B cell (primary cell): ENCODE measurements at regions not wholly inside any gene's neighbourhood (a gene's known extent, or its start where the extent isn't known, plus 50 kb on each side); places are given as distances from the start of the nearest gene placed in this dataset.

Experiments used
- ATAC-seq: fragments of 200-7000 bp; cut with Tn5 transposase; one replicate; pipeline ENCODE4 v1.10.0; 2021; ENCODE audit warnings: low read depth, mild to moderate bottlenecking, moderate number of reproducible peaks, moderate library complexity
- CTCF ChIA-PET: fragments of 350-600 bp; sonication (Branson Sonifier 250); formaldehyde crosslinking; loops from one replicate; lab custom pipeline; 2021; ENCODE audit warnings: antibody characterized with exemption, inconsistent platforms; lab: Charles Lee
- POLR2A ChIA-PET: fragments of 350-600 bp; sonication (Branson Sonifier 250); formaldehyde crosslinking; loops from one replicate; lab custom pipeline; 2021; ENCODE audit warnings: antibody characterized with exemption; lab: Charles Lee
- DNase-seq: peaks from one replicate; pipeline ENCODE4 v3.0.0; 2013
- H2AFZ ChIP-seq: 2 replicates; pipeline ENCODE4 v1.6.1; 2012; ENCODE audit warnings: mild to moderate bottlenecking, low read depth, low read length; ENCODE audit not compliant: insufficient read depth, poor library complexity, severe bottlenecking
- H3K27ac ChIP-seq, 2 donors: 1 replicate in 1 of 2; 2 replicates in 1 of 2; pipeline ENCODE4 v1.5.1; 2012 to 2013; ENCODE audit warnings: low read length in 2 of 2, mild to moderate bottlenecking in 2 of 2, moderate library complexity in 1 of 2
- H3K27me3 ChIP-seq, 4 experiments: fragments of 200-600 bp in 1 of 4; sonication (generic) in 1 of 4; replicated peaks in 1 of 4; 1 replicate in 2 of 4; 2 replicates in 2 of 4; pipeline versions ENCODE4 v1.6.1 to v1.7.0; 2013 to 2016; ENCODE audit warnings: low read length in 3 of 4, mild to moderate bottlenecking in 2 of 4, mixed read lengths in 1 of 4, moderate library complexity in 1 of 4; ENCODE audit not compliant: insufficient read depth in 4 of 4, control insufficient read depth in 3 of 4; ENCODE audit errors: control extremely low read depth in 1 of 4
- H3K36me3 ChIP-seq, 2 experiments: replicated peaks in 1 of 2; 1 replicate in 1 of 2; 2 replicates in 1 of 2; pipeline versions ENCODE4 v1.6.1 to v1.7.1; 2013; ENCODE audit warnings: low read length in 1 of 2; ENCODE audit not compliant: insufficient read depth in 2 of 2, control insufficient read depth in 1 of 2; ENCODE audit errors: control extremely low read depth in 1 of 2, extremely low read depth in 1 of 2
- H3K4me1 ChIP-seq, 2 donors: fragments of 200-600 bp in 1 of 2; sonication (generic) in 1 of 2; 1 replicate in 1 of 2; 2 replicates in 1 of 2; pipeline versions ENCODE4 v1.5.1 to v1.6.1; 2013 to 2017; ENCODE audit warnings: low read length in 2 of 2; ENCODE audit not compliant: control insufficient read depth in 2 of 2, insufficient read depth in 2 of 2
- H3K4me2 ChIP-seq: replicated peaks from 2 replicates; pipeline ENCODE3; 2012; ENCODE audit warnings: mild to moderate bottlenecking, low read depth, low read length; ENCODE audit not compliant: poor library complexity, severe bottlenecking
- H3K4me3 ChIP-seq, 5 experiments: fragments of 200-600 bp in 1 of 5; sonication (generic) in 1 of 5; 1 replicate in 3 of 5; 2 replicates in 2 of 5; pipeline versions ENCODE4 v1.5.1 to v1.7.0; 2011 to 2016; ENCODE audit warnings: low read length in 4 of 5, mild to moderate bottlenecking in 4 of 5, low read depth in 2 of 5, control low read depth in 1 of 5, moderate library complexity in 1 of 5; ENCODE audit not compliant: insufficient read depth in 1 of 5; ENCODE audit errors: control extremely low read depth in 1 of 5, extremely low read depth in 1 of 5
- H3K79me2 ChIP-seq: fragments of 200-600 bp; sonication (generic); one replicate; pipeline ENCODE4 v1.6.0; 2016; ENCODE audit warnings: low read length; ENCODE audit not compliant: control insufficient read depth, insufficient read depth
- H3K9ac ChIP-seq: fragments of 200-600 bp; sonication (generic); 2 replicates; pipeline ENCODE4 v1.6.1; 2017; ENCODE audit warnings: mild to moderate bottlenecking, low read length, moderate library complexity
- H3K9me3 ChIP-seq, 3 donors: one replicate each; pipeline versions ENCODE4 v1.6.1 to v1.7.1; 2013; ENCODE audit warnings: low read length in 2 of 3; ENCODE audit not compliant: control insufficient read depth in 2 of 3, insufficient read depth in 1 of 3; ENCODE audit errors: control extremely low read depth in 1 of 3
- H4K20me1 ChIP-seq: 2 replicates; pipeline ENCODE4 v1.6.0; 2012; ENCODE audit warnings: mild to moderate bottlenecking, low read length; ENCODE audit not compliant: insufficient read depth, control insufficient read depth, poor library complexity, severe bottlenecking
- H3K27ac Mint-ChIP-seq: one replicate; pipeline ENCODE4 v1.8.0; 2021; ENCODE audit warnings: mixed read lengths
- H3K27me3 Mint-ChIP-seq: one replicate; pipeline ENCODE4 v1.8.0; 2021; ENCODE audit warnings: mixed read lengths
- H3K4me1 Mint-ChIP-seq: one replicate; pipeline ENCODE4 v1.8.0; 2021; ENCODE audit warnings: mixed read lengths
- H3K4me3 Mint-ChIP-seq: one replicate; pipeline ENCODE4 v1.8.0; 2021; ENCODE audit warnings: mixed read lengths
- H3K9me3 Mint-ChIP-seq: one replicate; pipeline ENCODE4 v1.8.0; 2022; ENCODE audit warnings: mixed read lengths; ENCODE audit not compliant: insufficient read depth
- EZH2 ChIP-seq: IDR thresholded peaks from 2 replicates; pipeline ENCODE4 v1.6.1; 2012; ENCODE audit warnings: borderline replicate concordance, low read depth, mild to moderate bottlenecking, moderate library complexity, low read length; ENCODE audit not compliant: insufficient read depth, poor library complexity, severe bottlenecking
- WGBS: methylation state at CpG from one replicate; pipeline ENCODE4 v1.1.5; 2013; ENCODE audit warnings: missing lambda C conversion rate; ENCODE audit not compliant: insufficient coverage; 5-methylcytosine and 5-hydroxymethylcytosine counted together
- intact Hi-C: fragments of 100-400 bp; cut with micrococcal nuclease; formaldehyde crosslinking; loops from one replicate; pipeline ENCODE4 v1.10.0; 2022
- TF ChIP-seq, protein P1 (sequence below): fragments of 200-600 bp; IDR thresholded peaks from one replicate; pipeline ENCODE4 v1.8.0; 2022; ENCODE audit warnings: antibody characterized with exemption, mild to moderate bottlenecking

DNA sequence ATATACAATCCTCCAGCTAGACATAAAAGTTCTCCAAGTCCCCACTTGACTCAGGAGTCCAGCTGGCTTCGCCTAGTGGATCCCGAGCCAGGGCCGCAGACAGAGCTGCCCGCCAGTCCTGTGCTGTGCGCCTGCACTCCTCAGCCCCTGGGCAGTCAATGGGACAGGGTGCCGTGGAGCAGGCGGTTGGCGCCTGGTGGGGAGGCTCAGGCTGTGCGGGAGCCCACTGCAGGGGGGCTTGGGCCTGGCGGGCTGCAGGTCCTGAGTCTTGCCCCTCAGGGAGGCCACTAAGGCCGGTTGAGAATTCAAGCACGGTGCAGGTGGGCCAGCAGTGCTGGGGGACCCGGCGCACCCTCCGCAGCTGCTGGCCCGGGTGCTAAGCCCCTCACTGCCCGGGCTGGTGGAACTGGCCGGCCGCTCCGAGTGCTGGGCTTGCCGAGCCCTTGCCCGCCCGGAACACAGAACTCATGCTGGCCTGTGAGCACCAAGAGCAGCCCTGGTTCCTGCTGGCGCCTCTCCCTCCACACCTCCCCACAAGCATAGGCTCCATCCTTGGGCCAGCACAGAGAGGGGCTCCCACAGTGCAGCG, 884.8 kb upstream of the LRRC4C start:
- DNase-seq = no peak
- Histone ChIP-seq H3K4me1 (no peaks in the 10 kb centered on the region), H4K20me1 (no peaks in the 10 kb centered on the region), H3K9me3 (peaks cover 0 to 8% (median 0%) of the 10 kb centered on the region in 3 donors), H2AFZ (no peak overlapping the region), H3K79me2 (no peaks in the 10 kb centered on the region), H3K4me2 (no peak overlapping the region), H3K36me3 (no peaks in the 10 kb centered on the region), H3K27me3 (no peaks in the 10 kb centered on the region), H3K4me3 (no peak overlapping the region), H3K27ac (no peak overlapping the region), H3K9ac (no peak overlapping the region)
- TF ChIP-seq EZH2 = no peak
- TF ChIP-seq, protein P1, sequence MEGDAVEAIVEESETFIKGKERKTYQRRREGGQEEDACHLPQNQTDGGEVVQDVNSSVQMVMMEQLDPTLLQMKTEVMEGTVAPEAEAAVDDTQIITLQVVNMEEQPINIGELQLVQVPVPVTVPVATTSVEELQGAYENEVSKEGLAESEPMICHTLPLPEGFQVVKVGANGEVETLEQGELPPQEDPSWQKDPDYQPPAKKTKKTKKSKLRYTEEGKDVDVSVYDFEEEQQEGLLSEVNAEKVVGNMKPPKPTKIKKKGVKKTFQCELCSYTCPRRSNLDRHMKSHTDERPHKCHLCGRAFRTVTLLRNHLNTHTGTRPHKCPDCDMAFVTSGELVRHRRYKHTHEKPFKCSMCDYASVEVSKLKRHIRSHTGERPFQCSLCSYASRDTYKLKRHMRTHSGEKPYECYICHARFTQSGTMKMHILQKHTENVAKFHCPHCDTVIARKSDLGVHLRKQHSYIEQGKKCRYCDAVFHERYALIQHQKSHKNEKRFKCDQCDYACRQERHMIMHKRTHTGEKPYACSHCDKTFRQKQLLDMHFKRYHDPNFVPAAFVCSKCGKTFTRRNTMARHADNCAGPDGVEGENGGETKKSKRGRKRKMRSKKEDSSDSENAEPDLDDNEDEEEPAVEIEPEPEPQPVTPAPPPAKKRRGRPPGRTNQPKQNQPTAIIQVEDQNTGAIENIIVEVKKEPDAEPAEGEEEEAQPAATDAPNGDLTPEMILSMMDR = no peak
- CTCF ChIA-PET = no interaction called here
- H3K4me3 Mint-ChIP-seq = no peak overlapping the region
- H3K27me3 Mint-ChIP-seq = no peaks in the 10 kb centered on the region
- no peak for ATAC-seq
- intact Hi-C loops = no loop called here
- no peak overlapping the region for H3K27ac Mint-ChIP-seq
- POLR2A ChIA-PET = no interaction called here
- no peaks in the 10 kb centered on the region for H3K4me1 Mint-ChIP-seq
- WGBS = 93% methylated on average over 24 of the region's 25 CpGs
- H3K9me3 Mint-ChIP-seq = peaks cover 5% of the 10 kb centered on the region

GRCh38 chr11:42345933-42346332, 886.5 kb upstream of the LRRC4C start:
- H3K27ac ChIP-seq = no peak overlapping the region
- no peaks in the 10 kb centered on the region for H3K27me3 ChIP-seq
- DNase-seq = no peak
- no peaks in the 10 kb centered on the region for H3K4me1 ChIP-seq
- Mint-ChIP-seq H3K27ac (no peak overlapping the region), H3K4me1 (no peaks in the 10 kb centered on the region), H3K27me3 (no peaks in the 10 kb centered on the region), H3K4me3 (no peak overlapping the region), H3K9me3 (peaks cover 9% of the 10 kb centered on the region)
- no peaks in the 10 kb centered on the region for H3K36me3 ChIP-seq
- no peaks in the 10 kb centered on the region for H4K20me1 ChIP-seq
- H3K4me2 ChIP-seq = no peak overlapping the region
- no peak for ATAC-seq
- peaks cover 0 to 8% (median 0%) of the 10 kb centered on the region in 3 donors for H3K9me3 ChIP-seq
- intact Hi-C loops = no loop called here
- CTCF ChIA-PET = no interaction called here
- TF ChIP-seq, protein P1 = no peak
- no peak for TF ChIP-seq EZH2
- no peak overlapping the region for H3K4me3 ChIP-seq
- POLR2A ChIA-PET = no interaction called here
- H3K79me2 ChIP-seq = no peaks in the 10 kb centered on the region
- no peak overlapping the region for H2AFZ ChIP-seq
- H3K9ac ChIP-seq = no peak overlapping the region
